T-helper 2 cell treated with Interferon-gamma antibody and Interleukin-4, amounts not matched to agents 100 ng/mL and 5 ng/mL, for 36 hours (primary cell): ENCODE measurements at regions not wholly inside any gene's neighbourhood (a gene's known extent, or its start where the extent isn't known, plus 50 kb on each side); places are given as distances from the start of the nearest gene placed in this dataset.

Experiments
- intact Hi-C: fragments of 100-400 bp; cut with micrococcal nuclease; formaldehyde crosslinking; loops from one replicate; pipeline ENCODE4 v1.15.1; 2023

DNA sequence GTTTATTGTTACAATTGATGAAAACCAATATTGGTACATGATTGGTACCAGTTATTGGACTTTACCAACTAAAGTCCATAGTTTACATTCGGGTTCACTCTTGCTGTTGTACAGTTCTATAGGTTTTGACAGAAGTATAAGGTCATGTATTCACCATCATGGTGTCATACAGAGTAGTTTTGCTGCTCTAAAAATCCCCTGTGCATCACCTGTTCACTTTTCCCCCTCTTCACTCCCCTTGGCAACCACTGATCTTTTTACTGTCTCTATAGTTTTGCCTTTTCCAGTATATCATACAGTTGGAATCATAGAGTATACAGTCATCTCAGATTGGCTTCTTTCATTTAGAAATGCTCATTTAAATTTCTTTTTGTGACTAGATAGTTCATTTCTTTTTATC lies 51.2 kb upstream of the MED4 start:
- intact Hi-C loops, result no loop called here
